Stimulated activated CD8-positive, alpha-beta memory T cell treated with anti-CD3 and anti-CD28 coated beads, Interleukin-15, amount 100 ng/mL, for 48 hours (primary cell): ENCODE measurements at regions not wholly inside any gene's neighbourhood (a gene's known extent, or its start where the extent isn't known, plus 50 kb on each side); places are given as distances from the start of the nearest gene placed in this dataset.

Experiments used
- DNase-seq, 2 donors: peaks; one replicate each; pipeline ENCODE4 v3.0.0-alpha.2; 2020; ENCODE audit warnings: low read depth in 2 of 2

- no peak for DNase-seq
These were observed 447.6 kb upstream of the POU3F3 start for GRCh38 chr2:104406261-104406726.

- DNase-seq: no peak
These were observed 446.3 kb upstream of the POU3F3 start for GRCh38 chr2:104407641-104408040.

GRCh38 chr2:104408266-104408665 lies 445.6 kb upstream of the POU3F3 start:
- no peak for DNase-seq

DNA sequence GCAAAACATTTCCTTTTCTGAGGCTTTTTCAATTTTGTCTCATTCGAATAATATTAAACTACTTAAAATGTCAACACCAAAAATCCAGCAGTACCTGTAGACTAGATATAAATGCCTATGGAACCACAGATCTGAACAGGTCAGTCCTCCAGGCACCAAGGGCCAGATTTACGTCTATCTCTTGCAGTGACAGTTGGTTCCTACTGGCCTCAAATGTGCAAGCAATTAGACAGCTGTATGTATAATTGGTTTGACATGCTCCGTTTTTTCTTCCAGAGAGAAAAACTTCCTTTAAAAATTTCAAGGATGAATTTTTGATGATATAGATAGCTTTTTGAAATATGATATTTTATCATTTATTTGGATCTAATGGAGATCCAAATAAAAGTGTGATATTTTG lies 443.8 kb upstream of the POU3F3 start:
- DNase-seq: no peak

GRCh38 chr2:104412384-104412783 lies 441.5 kb upstream of the POU3F3 start:
- no peak for DNase-seq

GRCh38 chr2:104413890-104414289 lies 440.0 kb upstream of the POU3F3 start:
- no peak for DNase-seq

DNA sequence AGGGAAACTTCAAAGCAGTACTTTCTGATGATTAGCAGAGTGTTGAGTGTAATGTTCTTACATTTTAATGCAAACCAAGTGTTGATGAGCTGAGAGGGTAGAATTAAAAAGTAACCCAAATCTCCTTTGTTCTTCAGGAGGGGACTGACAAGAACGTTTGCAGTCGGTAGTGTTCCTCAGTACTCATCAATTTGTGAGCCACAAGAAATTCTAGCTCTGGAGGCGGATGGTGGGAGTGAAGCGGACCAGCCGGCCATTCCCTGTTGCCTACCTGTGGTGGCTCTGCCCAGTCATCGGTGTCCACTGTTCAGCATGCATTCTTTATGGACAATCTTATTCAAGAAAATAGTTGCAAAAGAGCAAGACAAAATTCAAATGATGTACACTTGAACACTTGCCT lies 438.6 kb upstream of the POU3F3 start:
- no peak for DNase-seq

DNA sequence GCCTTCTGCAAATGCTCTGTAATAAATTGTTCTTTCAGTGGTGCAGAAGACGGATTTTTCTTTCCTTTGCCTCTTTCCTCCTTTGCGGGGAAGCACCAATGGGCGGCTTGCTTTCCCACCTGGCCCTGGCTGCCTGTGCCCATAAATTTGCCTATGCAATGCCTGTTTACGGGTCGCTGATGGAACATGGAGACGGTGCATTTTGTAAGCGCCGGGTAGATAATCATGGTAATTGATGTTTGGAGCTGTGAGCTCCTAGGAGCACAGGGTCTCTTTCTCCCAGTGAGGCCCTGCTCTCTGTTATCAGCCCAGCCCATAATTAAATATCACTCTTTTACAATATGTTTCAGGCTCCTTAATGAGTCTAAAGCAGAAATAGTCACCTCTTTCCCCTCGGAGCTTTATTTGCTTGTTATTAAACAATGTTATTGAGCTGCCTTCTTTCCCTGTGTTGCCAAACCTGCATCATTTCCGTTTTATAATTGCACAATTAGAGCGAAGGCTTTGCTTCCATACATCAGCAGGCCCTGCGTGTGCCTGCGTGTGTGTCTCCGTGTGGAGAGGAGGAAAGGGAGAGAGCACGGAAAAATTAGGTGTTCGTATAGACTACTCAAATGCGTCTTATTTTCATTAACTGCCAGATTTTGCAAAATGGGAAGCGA lies 437.4 kb upstream of the POU3F3 start:
- no peak for DNase-seq

DNA sequence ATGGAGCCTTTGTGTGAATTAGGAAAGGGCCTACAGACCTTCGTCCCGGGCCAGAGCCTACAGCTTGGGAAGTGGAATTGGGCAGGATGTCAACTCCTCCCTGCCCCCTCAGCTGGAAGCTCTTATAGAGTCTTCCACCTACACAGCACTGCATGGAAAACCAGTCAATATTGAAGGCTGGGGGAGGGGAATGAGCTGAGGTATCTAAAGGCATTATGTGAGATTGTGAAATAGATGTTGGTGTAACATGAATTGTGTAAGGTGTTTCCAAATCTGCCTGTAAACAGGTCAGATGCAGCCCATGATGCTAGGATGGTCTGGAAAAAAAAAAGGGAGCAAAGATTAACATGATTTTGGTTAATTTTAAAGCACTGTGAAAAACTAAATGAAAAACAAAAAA lies 433.5 kb upstream of the POU3F3 start:
- no peak for DNase-seq

GRCh38 chr2:104420953-104421352 lies 433.0 kb upstream of the POU3F3 start:
- no peak for DNase-seq

- DNase-seq: no peak
These were observed 427.9 kb upstream of the POU3F3 start for GRCh38 chr2:104425850-104426595.

GRCh38 chr2:104428155-104428554 lies 425.8 kb upstream of the POU3F3 start:
- DNase-seq: no peak

DNA sequence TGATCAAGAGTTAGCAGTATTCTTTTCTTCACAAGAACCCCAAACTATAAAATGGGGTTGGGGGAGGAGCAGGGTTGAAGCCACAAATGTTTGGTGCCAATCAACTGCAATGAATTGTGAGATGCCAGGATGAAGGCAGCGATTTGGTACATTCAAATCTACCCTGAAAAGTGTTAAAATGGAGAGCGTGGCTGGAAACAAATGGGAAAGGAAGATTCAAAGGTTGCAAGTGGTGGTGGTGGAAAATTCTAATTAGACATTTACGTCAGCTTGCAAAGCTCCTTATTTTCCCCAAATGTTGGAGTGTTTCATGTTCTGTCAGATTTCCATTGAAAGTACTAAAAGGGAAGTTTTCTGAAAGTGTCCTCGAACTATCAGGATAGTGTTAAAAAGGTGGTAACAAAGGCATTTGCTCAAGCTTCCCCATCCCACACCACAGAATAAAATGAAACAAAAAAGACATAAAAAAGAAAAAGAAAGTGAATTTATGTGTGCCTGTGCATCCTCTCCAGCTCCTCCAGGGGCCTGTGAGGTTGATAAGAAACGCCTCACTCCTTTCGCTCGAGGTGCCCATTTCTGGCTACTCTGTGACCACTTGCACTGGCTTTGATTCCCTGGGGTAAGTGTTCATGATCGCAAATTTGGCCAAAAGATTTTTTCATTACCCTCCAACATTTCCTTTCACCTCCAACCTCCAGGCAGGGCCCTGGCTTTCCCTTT lies 424.1 kb upstream of the POU3F3 start:
- DNase-seq: no peak

DNA sequence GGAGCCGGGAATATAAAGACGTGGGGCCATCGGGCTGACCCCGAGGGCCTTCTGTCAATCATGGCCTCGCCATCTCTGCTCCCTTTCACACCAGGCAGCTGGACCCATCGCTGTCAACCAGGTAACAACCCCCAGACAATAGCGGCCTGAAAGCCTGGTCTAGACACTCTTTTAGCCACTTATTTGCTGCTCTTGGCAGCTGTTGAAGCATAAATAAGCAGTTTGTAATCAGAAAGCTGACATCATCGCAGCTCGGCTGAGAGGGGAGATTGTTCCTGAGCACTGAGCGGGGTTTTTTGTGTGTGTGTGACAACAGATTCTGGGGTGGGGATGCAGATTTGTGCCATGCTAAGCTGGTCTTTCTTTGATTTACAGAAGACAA lies 423.6 kb upstream of the POU3F3 start:
- no peak for DNase-seq

- DNase-seq: no peak
These were observed 423.1 kb upstream of the POU3F3 start for GRCh38 chr2:104430852-104431251.

- DNase-seq: no peak
These were observed 422.2 kb upstream of the POU3F3 start for GRCh38 chr2:104431701-104432121.

DNA sequence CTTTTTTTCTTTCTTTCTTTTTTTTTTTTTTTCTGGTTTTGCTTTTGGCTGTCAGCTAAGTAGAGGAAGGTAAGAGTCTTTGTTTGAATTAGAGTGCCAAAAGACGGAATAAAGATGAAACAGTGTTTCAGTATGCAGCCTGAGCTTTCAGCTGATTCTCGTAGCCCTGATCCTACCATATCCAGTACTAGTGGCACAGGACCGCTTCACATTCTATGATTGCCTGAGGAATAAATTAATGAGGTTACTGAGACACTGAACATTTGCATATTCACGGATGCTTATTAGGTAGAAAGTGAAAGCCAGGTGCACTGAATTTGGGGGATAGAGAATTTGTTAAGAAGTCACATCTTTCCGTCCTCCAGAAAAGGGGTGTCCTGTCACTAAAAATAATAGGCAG lies 421.5 kb upstream of the POU3F3 start:
- DNase-seq: no peak

GRCh38 chr2:104432991-104433390 lies 420.9 kb upstream of the POU3F3 start:
- DNase-seq: no peak

DNA sequence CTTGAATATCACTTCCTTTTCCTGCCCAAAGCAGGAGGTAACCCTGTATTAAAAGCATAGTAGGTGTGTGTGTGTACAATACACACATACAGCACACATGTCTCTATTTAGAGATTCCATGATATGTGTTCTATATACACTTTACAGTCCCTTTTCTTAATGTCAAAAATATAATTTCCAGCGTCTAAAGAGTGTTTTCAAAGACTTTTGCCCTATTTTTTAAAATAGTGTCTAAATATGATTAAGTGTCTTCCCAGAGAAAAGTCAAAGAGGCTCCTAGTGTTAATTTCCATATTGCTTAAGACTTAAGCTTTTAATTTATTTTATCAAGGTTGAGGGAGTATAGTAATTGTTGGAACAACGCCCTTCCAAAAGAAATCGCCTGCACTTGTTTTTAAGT lies 420.3 kb upstream of the POU3F3 start:
- no peak for DNase-seq

DNA sequence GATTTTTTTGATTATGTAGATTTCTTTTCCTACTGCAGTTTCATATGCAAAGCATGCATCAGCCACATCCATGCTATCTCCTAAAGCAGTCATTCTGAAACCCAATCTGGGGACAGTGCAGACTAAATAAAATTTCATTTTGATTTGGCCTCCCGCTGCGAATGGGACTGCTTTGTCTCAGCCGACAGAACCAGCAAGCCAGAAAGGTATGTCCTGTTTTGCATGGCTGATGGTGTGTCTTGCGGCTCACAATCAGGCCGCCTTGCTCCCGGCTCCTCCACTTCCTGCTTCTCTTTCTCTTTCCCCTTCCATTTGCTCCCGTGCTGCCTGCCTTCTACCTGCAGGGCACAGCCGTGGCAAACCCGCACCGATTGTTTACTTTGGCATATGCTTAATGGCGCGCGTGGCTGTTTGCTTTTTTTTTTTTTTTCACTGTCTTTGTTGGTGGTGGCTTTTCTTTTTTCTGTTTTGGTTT lies 419.6 kb upstream of the POU3F3 start:
- DNase-seq: no peak

- no peak for DNase-seq
These were observed 418.9 kb upstream of the POU3F3 start for GRCh38 chr2:104434966-104435365.

GRCh38 chr2:104438481-104438880 lies 415.4 kb upstream of the POU3F3 start:
- DNase-seq: no peak

DNA sequence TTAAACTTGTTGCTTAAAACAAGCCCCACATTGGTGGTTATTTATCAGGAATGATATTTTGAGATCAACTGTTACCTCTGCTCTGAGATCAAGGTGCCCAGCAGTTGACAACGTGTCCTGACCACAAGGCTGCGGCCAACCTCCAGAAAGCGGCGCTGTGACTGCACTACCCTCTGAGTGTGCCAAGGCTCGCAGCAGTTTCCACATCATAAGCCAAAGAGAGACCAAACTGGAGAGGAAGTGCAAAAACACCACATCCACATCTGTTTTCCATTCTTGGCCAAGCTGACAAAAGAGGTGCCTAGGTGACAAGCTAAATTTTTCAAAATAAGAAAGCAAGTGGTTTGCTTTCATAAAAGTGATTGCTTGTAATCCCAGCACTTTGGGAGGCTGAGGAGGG lies 410.8 kb upstream of the POU3F3 start:
- no peak for DNase-seq
